ENCODE measurements at regions not wholly inside any gene's neighbourhood (a gene's known extent, or its start where the extent isn't known, plus 50 kb on each side); places are given as distances from the start of the nearest gene placed in this dataset.

- Histone ChIP-seq H2BK15ac (ENCODE audit: low read length) (no peak overlapping the region), H2BK12ac (ENCODE audit: low read length) (no peak overlapping the region), H3K27ac (replicated peaks; ENCODE audit: low read length) (no peak overlapping the region), H2BK120ac (ENCODE audit: low read depth, low read length) (no peak overlapping the region), H3K18ac (ENCODE audit: low read length) (no peak overlapping the region), H3K23ac (ENCODE audit: low read depth, low read length, poor library complexity) (no peak overlapping the region), H3K27me3 (ENCODE audit: control insufficient read depth in 3 of 3, insufficient read depth in 3 of 3, low read depth in 1 of 3, low read length in 3 of 3) (no peaks in the 10 kb centered on the region), H3K79me1 (ENCODE audit: low read depth, low read length) (no peaks in the 10 kb centered on the region), H3K9me3 (replicated peaks in 1 of 2; ENCODE audit: control insufficient read depth in 2 of 2, insufficient read depth in 1 of 2, low read depth in 1 of 2, low read length in 2 of 2) (peaks cover 0 to 4% of the 10 kb centered on the region in 2 donors), H2AK5ac (ENCODE audit: low read depth, low read length) (no peak overlapping the region), H3K9ac (ENCODE audit: low read depth, low read length, poor library complexity) (no peak overlapping the region), H3K4me1 (ENCODE audit: control insufficient read depth in 2 of 2, insufficient read depth in 1 of 2, low read depth in 1 of 2, low read length in 2 of 2) (no peaks in the 10 kb centered on the region), H3K14ac (ENCODE audit: low read length) (no peak overlapping the region), H4K91ac (ENCODE audit: low read depth, low read length, poor library complexity) (no peak overlapping the region), H3K4me2 (ENCODE audit: insufficient read depth, low read length, poor library complexity, severe bottlenecking) (no peak overlapping the region), H3K4me3 (ENCODE audit: low read length in 2 of 2) (no peak overlapping the region), H2AFZ (ENCODE audit: low read length) (no peak overlapping the region), H3K36me3 (replicated peaks in 1 of 2; ENCODE audit: control insufficient read depth in 2 of 2, insufficient read depth in 2 of 2, low read length in 2 of 2) (no peaks in the 10 kb centered on the region), H4K8ac (ENCODE audit: low read depth, low read length) (no peak overlapping the region), H2BK5ac (ENCODE audit: low read length) (no peak overlapping the region), H3K4ac (ENCODE audit: low read length) (no peak overlapping the region)
- DNase-seq (ENCODE audit: low spot score) = no peak
- no CpG with 5 or more reads among the region's 3 CpGs for WGBS, 2 donors (ENCODE audit: extremely low coverage in 2 of 2, insufficient read length in 2 of 2, insufficient replicate concordance in 1 of 2)
Observed at GRCh38 chr5:101035425-101035824, 132.3 kb upstream of the ST8SIA4 start.

- Histone ChIP-seq H3K4me1 (ENCODE audit: control insufficient read depth in 2 of 2, insufficient read depth in 1 of 2, low read depth in 1 of 2, low read length in 2 of 2) (no peaks in the 10 kb centered on the region), H4K8ac (ENCODE audit: low read depth, low read length) (no peak overlapping the region), H2BK15ac (ENCODE audit: low read length) (no peak overlapping the region), H3K9ac (ENCODE audit: low read depth, low read length, poor library complexity) (no peak overlapping the region), H3K4ac (ENCODE audit: low read length) (no peak overlapping the region), H3K4me2 (ENCODE audit: insufficient read depth, low read length, poor library complexity, severe bottlenecking) (no peak overlapping the region), H3K79me1 (ENCODE audit: low read depth, low read length) (no peaks in the 10 kb centered on the region), H2AFZ (ENCODE audit: low read length) (no peak overlapping the region), H3K36me3 (replicated peaks in 1 of 2; ENCODE audit: control insufficient read depth in 2 of 2, insufficient read depth in 2 of 2, low read length in 2 of 2) (no peaks in the 10 kb centered on the region), H3K18ac (ENCODE audit: low read length) (no peak overlapping the region), H3K14ac (ENCODE audit: low read length) (no peak overlapping the region), H3K4me3 (ENCODE audit: low read length in 2 of 2) (no peak overlapping the region), H4K91ac (ENCODE audit: low read depth, low read length, poor library complexity) (no peak overlapping the region), H3K23ac (ENCODE audit: low read depth, low read length, poor library complexity) (no peak overlapping the region), H3K9me3 (replicated peaks in 1 of 2; ENCODE audit: control insufficient read depth in 2 of 2, insufficient read depth in 1 of 2, low read depth in 1 of 2, low read length in 2 of 2) (no peaks in the 10 kb centered on the region), H2BK5ac (ENCODE audit: low read length) (no peak overlapping the region), H2BK120ac (ENCODE audit: low read depth, low read length) (no peak overlapping the region), H2BK12ac (ENCODE audit: low read length) (no peak overlapping the region), H3K27me3 (ENCODE audit: control insufficient read depth in 3 of 3, insufficient read depth in 3 of 3, low read depth in 1 of 3, low read length in 3 of 3) (no peaks in the 10 kb centered on the region), H2AK5ac (ENCODE audit: low read depth, low read length) (no peak overlapping the region), H3K27ac (replicated peaks; ENCODE audit: low read length) (no peak overlapping the region)
- DNase-seq (ENCODE audit: low spot score) = no peak
- no CpG with 5 or more reads among the region's 2 CpGs for WGBS, 2 donors (ENCODE audit: extremely low coverage in 2 of 2, insufficient read length in 2 of 2, insufficient replicate concordance in 1 of 2)
Observed at GRCh38 chr5:101024299-101024698, 121.2 kb upstream of the ST8SIA4 start.

- no peak overlapping the region for H3K4me3 ChIP-seq (ENCODE audit: low read length in 2 of 2)
- H2BK15ac ChIP-seq (ENCODE audit: low read length) = no peak overlapping the region
- no peak overlapping the region for H2AK5ac ChIP-seq (ENCODE audit: low read depth, low read length)
- WGBS, 2 donors (ENCODE audit: extremely low coverage in 2 of 2, insufficient read length in 2 of 2, insufficient replicate concordance in 1 of 2) = no CpG with 5 or more reads among the region's 1 CpG
- H2BK12ac ChIP-seq (ENCODE audit: low read length) = no peak overlapping the region
- H2AFZ ChIP-seq (ENCODE audit: low read length) = no peak overlapping the region
- no peaks in the 10 kb centered on the region for H3K36me3 ChIP-seq (replicated peaks in 1 of 2; ENCODE audit: control insufficient read depth in 2 of 2, insufficient read depth in 2 of 2, low read length in 2 of 2)
- no peak overlapping the region for H3K4ac ChIP-seq (ENCODE audit: low read length)
- H3K23ac ChIP-seq (ENCODE audit: low read depth, low read length, poor library complexity) = no peak overlapping the region
- no peak overlapping the region for H4K8ac ChIP-seq (ENCODE audit: low read depth, low read length)
- no peaks in the 10 kb centered on the region for H3K9me3 ChIP-seq (replicated peaks in 1 of 2; ENCODE audit: control insufficient read depth in 2 of 2, insufficient read depth in 1 of 2, low read depth in 1 of 2, low read length in 2 of 2)
- no peak overlapping the region for H4K91ac ChIP-seq (ENCODE audit: low read depth, low read length, poor library complexity)
- H3K14ac ChIP-seq (ENCODE audit: low read length) = no peak overlapping the region
- H3K27ac ChIP-seq (replicated peaks; ENCODE audit: low read length) = no peak overlapping the region
- no peaks in the 10 kb centered on the region for H3K27me3 ChIP-seq (ENCODE audit: control insufficient read depth in 3 of 3, insufficient read depth in 3 of 3, low read depth in 1 of 3, low read length in 3 of 3)
- peaks cover 0 to 2% of the 10 kb centered on the region in 2 donors for H3K4me1 ChIP-seq (ENCODE audit: control insufficient read depth in 2 of 2, insufficient read depth in 1 of 2, low read depth in 1 of 2, low read length in 2 of 2)
- H3K4me2 ChIP-seq (ENCODE audit: insufficient read depth, low read length, poor library complexity, severe bottlenecking) = no peak overlapping the region
- no peak overlapping the region for H3K9ac ChIP-seq (ENCODE audit: low read depth, low read length, poor library complexity)
- no peak for DNase-seq (ENCODE audit: low spot score)
- H2BK5ac ChIP-seq (ENCODE audit: low read length) = no peak overlapping the region
- H2BK120ac ChIP-seq (ENCODE audit: low read depth, low read length) = no peak overlapping the region
- H3K18ac ChIP-seq (ENCODE audit: low read length) = no peak overlapping the region
- no peaks in the 10 kb centered on the region for H3K79me1 ChIP-seq (ENCODE audit: low read depth, low read length)
Observed at GRCh38 chr5:101018299-101018698, 115.2 kb upstream of the ST8SIA4 start.

- Histone ChIP-seq H3K18ac (ENCODE audit: low read length) (no peak overlapping the region), H4K91ac (ENCODE audit: low read depth, low read length, poor library complexity) (no peak overlapping the region)
- WGBS, 2 donors (ENCODE audit: extremely low coverage in 2 of 2, insufficient read length in 2 of 2, insufficient replicate concordance in 1 of 2) = no CpG with 5 or more reads among the region's 2 CpGs
Observed at GRCh38 chr5:101012880-101013279, 109.8 kb upstream of the ST8SIA4 start.

More at GRCh38 chr5:101012880-101013279, 109.8 kb upstream of the ST8SIA4 start:
- Histone ChIP-seq H3K9ac (ENCODE audit: low read depth, low read length, poor library complexity) (no peak overlapping the region), H3K9me3 (replicated peaks in 1 of 2; ENCODE audit: control insufficient read depth in 2 of 2, insufficient read depth in 1 of 2, low read depth in 1 of 2, low read length in 2 of 2) (no peaks in the 10 kb centered on the region), H3K79me1 (ENCODE audit: low read depth, low read length) (no peaks in the 10 kb centered on the region), H3K4ac (ENCODE audit: low read length) (no peak overlapping the region), H2BK5ac (ENCODE audit: low read length) (no peak overlapping the region), H3K14ac (ENCODE audit: low read length) (no peak overlapping the region), H2BK12ac (ENCODE audit: low read length) (no peak overlapping the region), H3K4me3 (ENCODE audit: low read length in 2 of 2) (no peak overlapping the region), H3K4me2 (ENCODE audit: insufficient read depth, low read length, poor library complexity, severe bottlenecking) (no peak overlapping the region), H4K8ac (ENCODE audit: low read depth, low read length) (no peak overlapping the region), H3K4me1 (ENCODE audit: control insufficient read depth in 2 of 2, insufficient read depth in 1 of 2, low read depth in 1 of 2, low read length in 2 of 2) (peaks cover 0 to 9% of the 10 kb centered on the region in 2 donors), H2BK120ac (ENCODE audit: low read depth, low read length) (no peak overlapping the region), H2AFZ (ENCODE audit: low read length) (no peak overlapping the region), H3K36me3 (replicated peaks in 1 of 2; ENCODE audit: control insufficient read depth in 2 of 2, insufficient read depth in 2 of 2, low read length in 2 of 2) (no peaks in the 10 kb centered on the region), H3K27me3 (ENCODE audit: control insufficient read depth in 3 of 3, insufficient read depth in 3 of 3, low read depth in 1 of 3, low read length in 3 of 3) (no peaks in the 10 kb centered on the region), H2AK5ac (ENCODE audit: low read depth, low read length) (no peak overlapping the region), H2BK15ac (ENCODE audit: low read length) (no peak overlapping the region), H3K23ac (ENCODE audit: low read depth, low read length, poor library complexity) (no peak overlapping the region), H3K27ac (replicated peaks; ENCODE audit: low read length) (no peak overlapping the region)
- DNase-seq (ENCODE audit: low spot score) = no peak
